Esophagus mucosa (tissue), 1 donor: ENCODE measurements at regions not wholly inside any gene's neighbourhood (a gene's known extent, or its start where the extent isn't known, plus 50 kb on each side); places are given as distances from the start of the nearest gene placed in this dataset.

Experiments
- ATAC-seq: fragments of 200-7000 bp; cut with Tn5 transposase; one replicate; pipeline ENCODE4 v1.9.1; 2020
- donor health status: DM: yes; HTN: yes; CAD: no.

- ATAC-seq: no peak
These were observed 163.5 kb downstream of the AACS start for GRCh38 chr12:125228519-125229260.

- no peak for ATAC-seq
These were observed 164.8 kb downstream of the AACS start for GRCh38 chr12:125229878-125230530.

GRCh38 chr12:125233319-125233718 lies 168.1 kb downstream of the AACS start:
- no peak for ATAC-seq

GRCh38 chr12:125239563-125239962 lies 174.3 kb downstream of the AACS start:
- no peak for ATAC-seq

- ATAC-seq: no peak
These were observed 175.5 kb downstream of the AACS start for GRCh38 chr12:125240717-125241116.

GRCh38 chr12:125243811-125244210 lies 178.6 kb downstream of the AACS start:
- ATAC-seq: no peak

- no peak for ATAC-seq
These were observed 179.1 kb downstream of the AACS start for GRCh38 chr12:125244338-125244737.

GRCh38 chr12:125245581-125246557 lies 180.6 kb downstream of the AACS start:
- ATAC-seq: peak; percentile 15

GRCh38 chr12:125247477-125247876 lies 182.2 kb downstream of the AACS start:
- ATAC-seq: no peak

GRCh38 chr12:125249066-125249824 lies 184.0 kb downstream of the AACS start:
- ATAC-seq: no peak

- no peak for ATAC-seq
These were observed 184.7 kb downstream of the AACS start for GRCh38 chr12:125249932-125250331.

GRCh38 chr12:125254236-125254635 lies 189.0 kb downstream of the AACS start:
- ATAC-seq: no peak

- ATAC-seq: no peak
These were observed 189.6 kb downstream of the AACS start for GRCh38 chr12:125254856-125255255.

GRCh38 chr12:125255935-125256633 lies 190.8 kb downstream of the AACS start:
- no peak for ATAC-seq

GRCh38 chr12:125256634-125256936 lies 191.3 kb downstream of the AACS start:
- ATAC-seq: no peak

- ATAC-seq: no peak
These were observed 194.1 kb downstream of the AACS start for GRCh38 chr12:125259178-125259867.

- no peak for ATAC-seq
These were observed 197.6 kb downstream of the AACS start for GRCh38 chr12:125262851-125263250.

GRCh38 chr12:125263385-125263784 lies 198.2 kb downstream of the AACS start:
- no peak for ATAC-seq

- peak; percentile 47 for ATAC-seq
These were observed 201.9 kb downstream of the AACS start for GRCh38 chr12:125267114-125267513.

GRCh38 chr12:125269276-125269675 lies 204.0 kb downstream of the AACS start:
- ATAC-seq: no peak

GRCh38 chr12:125271892-125272291 lies 206.7 kb downstream of the AACS start:
- ATAC-seq: no peak
